OCI-LY1 (cell line): ENCODE measurements at regions not wholly inside any gene's neighbourhood (a gene's known extent, or its start where the extent isn't known, plus 50 kb on each side); places are given as distances from the start of the nearest gene placed in this dataset.

Experiments used
- H2AFZ ChIP-seq: fragments of 200-600 bp; sonication (generic), shearing (Covaris generic); 2 replicates; pipeline ENCODE4 v1.6.0; 2014; ENCODE audit warnings: antibody characterized with exemption, mild to moderate bottlenecking, low read length
- H3F3A ChIP-seq: fragments of 200-600 bp; sonication (generic), shearing (Covaris generic); 2 replicates; pipeline ENCODE4 v1.6.0; 2014; ENCODE audit warnings: mild to moderate bottlenecking, antibody characterized with exemption, low read length, moderate library complexity; ENCODE audit not compliant: insufficient read depth
- H3K27ac ChIP-seq: fragments of 200-600 bp; sonication (generic); 2 replicates; pipeline ENCODE4 v1.5.1; 2014; ENCODE audit warnings: low read length, mixed run types, mild to moderate bottlenecking, low read depth; ENCODE audit not compliant: poor library complexity, severe bottlenecking
- H3K27me3 ChIP-seq: fragments of 200-600 bp; sonication (generic); 2 replicates; pipeline ENCODE4 v1.6.0; 2014; ENCODE audit warnings: antibody characterized with exemption, mild to moderate bottlenecking, low read length, moderate library complexity; ENCODE audit not compliant: insufficient read depth
- H3K36me3 ChIP-seq: fragments of 200-600 bp; sonication (generic); 2 replicates; pipeline ENCODE4 v1.6.1; 2014; ENCODE audit warnings: mild to moderate bottlenecking, antibody characterized with exemption, low read length, moderate library complexity, mixed read lengths; ENCODE audit not compliant: insufficient read depth
- H3K4me1 ChIP-seq: fragments of 200-600 bp; sonication (generic); 2 replicates; pipeline ENCODE4 v1.5.1; 2014; ENCODE audit warnings: mild to moderate bottlenecking, low read length, moderate library complexity; ENCODE audit not compliant: insufficient read depth, severe bottlenecking
- H3K4me2 ChIP-seq: fragments of 200-600 bp; sonication (generic), shearing (Covaris generic); 2 replicates; pipeline ENCODE4 v1.6.1; 2014; ENCODE audit warnings: low read length
- H3K4me3 ChIP-seq: fragments of 200-600 bp; sonication (generic); 2 replicates; pipeline ENCODE4 v1.5.1; 2014; ENCODE audit warnings: low read length, low read depth, mild to moderate bottlenecking, mixed read lengths; ENCODE audit not compliant: poor library complexity, severe bottlenecking
- H3K79me2 ChIP-seq: fragments of 200-600 bp; shearing (Covaris generic); 2 replicates; pipeline ENCODE4 v1.6.1; 2016; ENCODE audit warnings: mixed run types, low read length, mixed read lengths; ENCODE audit not compliant: insufficient read depth
- H3K9ac ChIP-seq: fragments of 200-600 bp; sonication (generic), shearing (Covaris generic); 2 replicates; pipeline ENCODE4 v1.6.1; 2014; ENCODE audit warnings: mild to moderate bottlenecking, low read length, mixed read lengths
- H3K9me2 ChIP-seq: fragments of 200-600 bp; sonication (generic), shearing (Covaris generic); 2 replicates; pipeline ENCODE4 v1.6.1; 2014; ENCODE audit warnings: low read depth, mild to moderate bottlenecking, low read length, mixed read lengths
- H3K9me3 ChIP-seq: fragments of 200-600 bp; shearing (Covaris generic); 2 replicates; pipeline ENCODE4 v1.6.1; 2014; ENCODE audit warnings: low read length, mixed read lengths
- H4K20me1 ChIP-seq: fragments of 200-600 bp; sonication (generic), shearing (Covaris generic); 2 replicates; pipeline ENCODE4 v1.6.0; 2016; ENCODE audit warnings: mild to moderate bottlenecking, low read length; ENCODE audit not compliant: insufficient read depth
- EZH2 ChIP-seq: fragments of 200-600 bp; sonication (generic), shearing (Covaris generic); IDR thresholded peaks from 2 replicates; pipeline ENCODE4 v1.8.0; 2017; ENCODE audit warnings: borderline replicate concordance, mixed run types, mild to moderate bottlenecking, antibody characterized with exemption, low read length, moderate library complexity, mixed read lengths
- TF ChIP-seq, protein P1 (sequence below): fragments of 200-600 bp; sonication (generic), shearing (Covaris generic); IDR thresholded peaks from 2 replicates; pipeline ENCODE4 v1.5.1; 2017; ENCODE audit warnings: mild to moderate bottlenecking, antibody characterized with exemption, low read length, moderate library complexity, mixed read lengths

DNA sequence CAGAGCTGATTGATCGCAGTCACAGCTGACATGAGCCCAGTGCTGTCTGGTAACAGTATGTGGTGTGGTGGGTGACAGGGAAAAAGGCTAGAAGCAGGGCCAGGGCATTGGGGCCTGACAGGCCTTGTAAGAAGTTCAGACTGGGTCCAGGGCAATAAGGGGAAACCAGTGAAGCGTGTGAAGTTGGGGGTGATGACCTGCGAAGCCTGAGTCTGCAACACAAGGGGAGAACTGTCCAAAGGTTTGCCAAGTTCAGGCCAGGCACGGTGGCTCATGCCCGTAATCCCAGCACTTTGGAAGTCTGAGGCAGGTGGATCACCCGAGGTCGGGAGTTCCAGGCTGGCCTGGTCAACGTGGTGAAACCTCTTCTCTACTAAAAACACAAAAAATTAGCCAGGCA lies 983.9 kb upstream of the ZNF722 start:
- no peaks in the 10 kb centered on the region for H3K9me3 ChIP-seq
- TF ChIP-seq, protein P1, sequence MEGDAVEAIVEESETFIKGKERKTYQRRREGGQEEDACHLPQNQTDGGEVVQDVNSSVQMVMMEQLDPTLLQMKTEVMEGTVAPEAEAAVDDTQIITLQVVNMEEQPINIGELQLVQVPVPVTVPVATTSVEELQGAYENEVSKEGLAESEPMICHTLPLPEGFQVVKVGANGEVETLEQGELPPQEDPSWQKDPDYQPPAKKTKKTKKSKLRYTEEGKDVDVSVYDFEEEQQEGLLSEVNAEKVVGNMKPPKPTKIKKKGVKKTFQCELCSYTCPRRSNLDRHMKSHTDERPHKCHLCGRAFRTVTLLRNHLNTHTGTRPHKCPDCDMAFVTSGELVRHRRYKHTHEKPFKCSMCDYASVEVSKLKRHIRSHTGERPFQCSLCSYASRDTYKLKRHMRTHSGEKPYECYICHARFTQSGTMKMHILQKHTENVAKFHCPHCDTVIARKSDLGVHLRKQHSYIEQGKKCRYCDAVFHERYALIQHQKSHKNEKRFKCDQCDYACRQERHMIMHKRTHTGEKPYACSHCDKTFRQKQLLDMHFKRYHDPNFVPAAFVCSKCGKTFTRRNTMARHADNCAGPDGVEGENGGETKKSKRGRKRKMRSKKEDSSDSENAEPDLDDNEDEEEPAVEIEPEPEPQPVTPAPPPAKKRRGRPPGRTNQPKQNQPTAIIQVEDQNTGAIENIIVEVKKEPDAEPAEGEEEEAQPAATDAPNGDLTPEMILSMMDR = no peak
- TF ChIP-seq EZH2 = no peak

DNA sequence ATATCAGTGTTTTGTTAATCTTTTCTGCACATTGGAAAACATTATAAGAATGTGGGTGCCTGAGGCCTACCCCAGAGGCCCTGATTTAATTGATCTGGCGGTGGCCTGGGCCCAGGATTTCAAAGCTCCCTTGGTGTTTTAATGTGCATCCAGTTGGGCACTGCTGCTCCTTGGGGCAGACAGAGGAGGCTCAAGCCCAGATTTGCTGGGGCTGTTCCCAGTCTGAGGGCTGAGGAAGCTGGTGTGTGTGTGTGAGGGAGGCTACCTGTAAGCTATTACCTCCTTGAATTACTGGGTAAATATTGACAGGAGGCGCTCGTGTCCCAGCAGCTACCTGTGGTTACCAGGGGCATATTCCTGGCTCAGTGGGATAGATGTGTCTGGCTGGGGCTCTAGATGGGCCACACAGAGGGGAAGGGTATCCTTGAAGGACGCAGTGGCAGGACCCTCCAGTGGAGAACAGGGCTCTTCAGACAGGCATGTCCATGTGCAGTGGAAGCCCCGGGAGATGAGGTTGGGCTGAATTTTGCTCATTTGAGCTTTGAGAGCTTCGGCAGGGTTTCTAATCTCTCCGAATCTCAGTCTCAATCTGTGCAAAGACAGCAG lies 975.4 kb upstream of the ZNF722 start:
- TF ChIP-seq, protein P1 = no peak
- TF ChIP-seq EZH2 = no peak
- Histone ChIP-seq H4K20me1 (no peaks in the 10 kb centered on the region), H3K27me3 (no peaks in the 10 kb centered on the region), H3K9ac (no peak overlapping the region), H3K79me2 (no peaks in the 10 kb centered on the region), H3K4me3 (no peak overlapping the region), H3K9me2 (no peaks in the 10 kb centered on the region), H2AFZ (no peak overlapping the region), H3K9me3 (no peaks in the 10 kb centered on the region), H3K27ac (no peak overlapping the region), H3K4me2 (no peak overlapping the region), H3K36me3 (no peaks in the 10 kb centered on the region), H3F3A (no peaks in the 10 kb centered on the region), H3K4me1 (no peaks in the 10 kb centered on the region)

More for the DNA sequence above, 983.9 kb upstream of the ZNF722 start:
- Histone ChIP-seq H3K4me2 (no peak overlapping the region), H3K4me3 (no peak overlapping the region), H3K4me1 (no peaks in the 10 kb centered on the region), H3F3A (no peaks in the 10 kb centered on the region), H3K9ac (no peak overlapping the region), H3K27me3 (no peaks in the 10 kb centered on the region), H2AFZ (no peak overlapping the region), H3K36me3 (no peaks in the 10 kb centered on the region), H3K9me2 (no peaks in the 10 kb centered on the region), H3K79me2 (no peaks in the 10 kb centered on the region), H3K27ac (no peak overlapping the region), H4K20me1 (no peaks in the 10 kb centered on the region)

DNA sequence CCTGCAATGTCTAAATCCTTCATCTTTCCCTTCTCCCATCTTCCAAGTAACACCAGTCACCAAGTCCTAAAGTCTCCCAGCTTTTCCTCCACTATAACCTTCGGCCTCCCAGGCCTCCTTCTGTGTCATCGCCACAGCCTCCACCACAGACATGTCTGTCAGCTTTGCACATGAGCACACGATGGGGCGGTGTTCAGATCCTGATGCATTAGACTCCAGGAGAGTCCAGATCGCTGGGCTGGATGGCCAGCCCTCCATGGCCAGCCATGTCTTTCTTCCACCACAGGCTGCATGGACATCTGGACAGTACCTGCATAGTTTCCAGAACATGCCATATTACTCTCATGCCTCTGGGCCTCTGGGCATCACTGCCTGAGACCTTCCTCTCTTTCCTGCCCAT lies 974.2 kb upstream of the ZNF722 start:
- Histone ChIP-seq H3K4me1 (no peaks in the 10 kb centered on the region), H3K9me2 (no peaks in the 10 kb centered on the region), H3K4me3 (no peak overlapping the region), H3K9me3 (no peaks in the 10 kb centered on the region), H2AFZ (no peak overlapping the region), H3K79me2 (no peaks in the 10 kb centered on the region), H3K27me3 (no peaks in the 10 kb centered on the region), H3K27ac (no peak overlapping the region), H3K4me2 (no peak overlapping the region), H3K9ac (no peak overlapping the region), H3K36me3 (no peaks in the 10 kb centered on the region), H4K20me1 (no peaks in the 10 kb centered on the region), H3F3A (no peaks in the 10 kb centered on the region)
- TF ChIP-seq EZH2 = no peak
- TF ChIP-seq, protein P1 = no peak
